ENCODE measurements at regions not wholly inside any gene's neighbourhood (a gene's known extent, or its start where the extent isn't known, plus 50 kb on each side); places are given as distances from the start of the nearest gene placed in this dataset.

DNA sequence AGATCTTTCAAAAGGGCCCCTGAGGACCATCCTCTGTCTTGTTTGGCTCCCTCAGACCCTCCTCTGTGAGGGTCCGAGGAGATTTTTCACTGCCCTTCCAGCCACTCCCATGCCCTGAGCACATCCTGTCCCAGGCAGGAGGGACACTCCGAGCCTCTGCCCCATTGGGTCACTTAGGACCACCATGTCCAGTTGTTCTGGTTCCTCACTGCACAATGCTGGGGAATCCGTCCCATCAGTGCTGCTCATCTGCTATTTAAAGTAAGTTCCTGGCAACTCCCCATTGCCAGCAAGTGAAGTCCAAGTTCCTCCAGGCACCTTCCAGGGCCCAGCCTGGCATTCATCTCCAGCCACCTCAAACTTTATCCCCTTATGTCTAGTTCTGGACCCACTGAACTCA lies 117.5 kb upstream of the GRIK3 start:
- TF ChIP-seq, protein P1, sequence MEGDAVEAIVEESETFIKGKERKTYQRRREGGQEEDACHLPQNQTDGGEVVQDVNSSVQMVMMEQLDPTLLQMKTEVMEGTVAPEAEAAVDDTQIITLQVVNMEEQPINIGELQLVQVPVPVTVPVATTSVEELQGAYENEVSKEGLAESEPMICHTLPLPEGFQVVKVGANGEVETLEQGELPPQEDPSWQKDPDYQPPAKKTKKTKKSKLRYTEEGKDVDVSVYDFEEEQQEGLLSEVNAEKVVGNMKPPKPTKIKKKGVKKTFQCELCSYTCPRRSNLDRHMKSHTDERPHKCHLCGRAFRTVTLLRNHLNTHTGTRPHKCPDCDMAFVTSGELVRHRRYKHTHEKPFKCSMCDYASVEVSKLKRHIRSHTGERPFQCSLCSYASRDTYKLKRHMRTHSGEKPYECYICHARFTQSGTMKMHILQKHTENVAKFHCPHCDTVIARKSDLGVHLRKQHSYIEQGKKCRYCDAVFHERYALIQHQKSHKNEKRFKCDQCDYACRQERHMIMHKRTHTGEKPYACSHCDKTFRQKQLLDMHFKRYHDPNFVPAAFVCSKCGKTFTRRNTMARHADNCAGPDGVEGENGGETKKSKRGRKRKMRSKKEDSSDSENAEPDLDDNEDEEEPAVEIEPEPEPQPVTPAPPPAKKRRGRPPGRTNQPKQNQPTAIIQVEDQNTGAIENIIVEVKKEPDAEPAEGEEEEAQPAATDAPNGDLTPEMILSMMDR (conservative IDR thresholded peaks at IDR 0.05 in 1 of 2, IDR thresholded peaks at IDR 0.05 in 1 of 2; ENCODE audit: extremely low read depth in 1 of 2, insufficient read depth in 1 of 2, low read depth in 1 of 2, low read length in 2 of 2): no peak
- TF ChIP-seq EZH2 (IDR thresholded peaks at IDR 0.05; ENCODE audit: borderline replicate concordance, low read length): no peak
